ENCODE measurements at regions not wholly inside any gene's neighbourhood (a gene's known extent, or its start where the extent isn't known, plus 50 kb on each side); places are given as distances from the start of the nearest gene placed in this dataset.

GRCh38 chr12:86931714-86932113 is 675.5 kb upstream of the MGAT4C start:
- TF ChIP-seq CTCF (IDR thresholded peaks at IDR 0.05; ENCODE audit: extremely low read depth in 1 of 2, insufficient read depth in 1 of 2, low read depth in 1 of 2, low read length in 2 of 2) (no peak), POLR2A (IDR thresholded peaks at IDR 0.05; ENCODE audit: low read depth, low read length) (no peak), MYC (IDR thresholded peaks at IDR 0.05; ENCODE audit: low read depth, low read length) (no peak), EZH2 (IDR thresholded peaks at IDR 0.05; ENCODE audit: borderline replicate concordance, low read depth, low read length, severe bottlenecking) (no peak), JUN (IDR thresholded peaks at IDR 0.05; ENCODE audit: borderline replicate concordance, insufficient read depth, insufficient read length, low read depth) (no peak)

Data from endothelial cell of umbilical vein (primary cell).